HEK293 (cell line): ENCODE measurements at regions not wholly inside any gene's neighbourhood (a gene's known extent, or its start where the extent isn't known, plus 50 kb on each side); places are given as distances from the start of the nearest gene placed in this dataset.
"Not testable (repeated sequence)": the region's sequence is repeated elsewhere in the genome, so short reads cannot be mapped to it uniquely, and the experiment has no call there.

Experiments
- CTCF ChIA-PET: fragments of 350-600 bp; formaldehyde crosslinking; extraction: SDS; loops from one replicate; lab custom pipeline; 2021; ENCODE audit warnings: antibody characterized with exemption; lab: Yijun Ruan, JAX
- POLR2A ChIA-PET: fragments of 300-600 bp; formaldehyde crosslinking; extraction: SDS; loops from one replicate; lab custom pipeline; 2020; ENCODE audit warnings: antibody characterized with exemption, inconsistent platforms; lab: Yijun Ruan, JAX
- H3K27ac ChIP-seq: fragments of 200-500 bp; sonication (Bioruptor generic); 2 replicates; pipeline ENCODE4 v1.5.1; 2014; ENCODE audit warnings: low read depth, low read length, control low read depth, inconsistent platforms; ENCODE audit errors: extremely low read depth
- H3K36me3 ChIP-seq, 2 experiments: fragments of 200-500 bp in 1 of 2; sonication (Bioruptor generic) in 1 of 2; 1 replicate in 1 of 2; 2 replicates in 1 of 2; pipeline ENCODE4 v1.5.1; 2014 to 2017; ENCODE audit warnings: inconsistent platforms in 2 of 2, low read length in 2 of 2; ENCODE audit not compliant: control insufficient read depth in 2 of 2, insufficient read depth in 1 of 2
- H3K4me1 ChIP-seq: fragments of 200-500 bp; sonication (Bioruptor generic); 2 replicates; pipeline ENCODE4 v1.5.1; 2014; ENCODE audit warnings: mild to moderate bottlenecking, low read length, inconsistent platforms; ENCODE audit not compliant: control insufficient read depth, insufficient read depth
- H3K4me3 ChIP-seq: 2 replicates; pipeline ENCODE4 v1.5.1; 2011; ENCODE audit warnings: low read depth, mild to moderate bottlenecking, control low read depth, low read length, moderate library complexity
- H3K9me3 ChIP-seq: fragments of 200-500 bp; sonication (Bioruptor generic); 2 replicates; pipeline ENCODE4 v1.5.1; 2014; ENCODE audit warnings: low read depth, low read length, inconsistent platforms; ENCODE audit not compliant: control insufficient read depth, insufficient read depth
- EGR2 ChIP-seq: fragments of 450-650 bp; formaldehyde crosslinking; IDR thresholded peaks from 2 replicates; pipeline ENCODE4 v1.5.1; 2016; ENCODE audit warnings: low read depth, missing biosample characterization, missing genetic modification characterization
- GLIS1 ChIP-seq: fragments of 450-650 bp; formaldehyde crosslinking; IDR thresholded peaks from 2 replicates; pipeline ENCODE4 v1.5.1; 2016; ENCODE audit warnings: missing biosample characterization, missing genetic modification characterization
- GLIS2 ChIP-seq: fragments of 450-650 bp; formaldehyde crosslinking; IDR thresholded peaks from 2 replicates; pipeline ENCODE4 v1.5.1; 2016; ENCODE audit warnings: missing biosample characterization, missing genetic modification characterization
- MZF1 ChIP-seq: fragments of 450-650 bp; formaldehyde crosslinking; IDR thresholded peaks from 2 replicates; pipeline ENCODE4 v1.5.1; 2017; ENCODE audit warnings: missing biosample characterization, missing genetic modification characterization, borderline replicate concordance
- REPIN1 ChIP-seq: fragments of 450-650 bp; formaldehyde crosslinking; IDR thresholded peaks from 2 replicates; pipeline ENCODE4 v1.5.1; 2017; ENCODE audit warnings: missing biosample characterization, missing genetic modification characterization, low read depth
- TCF7L2 ChIP-seq: IDR thresholded peaks from 2 replicates; pipeline ENCODE4 v1.6.1; 2011; ENCODE audit warnings: low read depth, mild to moderate bottlenecking, inconsistent platforms, low read length, moderate library complexity, borderline replicate concordance
- ZBTB1 ChIP-seq: fragments of 450-650 bp; formaldehyde crosslinking; IDR thresholded peaks from 2 replicates; pipeline ENCODE4 v1.5.1; 2016; ENCODE audit warnings: missing biosample characterization, missing genetic modification characterization
- ZNF132 ChIP-seq: fragments of 450-650 bp; formaldehyde crosslinking; IDR thresholded peaks from 2 replicates; pipeline ENCODE4 v1.5.1; 2017; ENCODE audit warnings: missing biosample characterization, missing genetic modification characterization, borderline replicate concordance
- ZNF23 ChIP-seq: fragments of 450-650 bp; formaldehyde crosslinking; IDR thresholded peaks from 2 replicates; pipeline ENCODE4 v1.5.1; 2016; ENCODE audit warnings: missing biosample characterization, missing genetic modification characterization, borderline replicate concordance
- ZNF248 ChIP-seq: fragments of 450-650 bp; formaldehyde crosslinking; IDR thresholded peaks from 2 replicates; pipeline ENCODE4 v1.5.1; 2017; ENCODE audit warnings: missing biosample characterization, missing genetic modification characterization
- ZNF473 ChIP-seq: fragments of 450-650 bp; formaldehyde crosslinking; IDR thresholded peaks from 2 replicates; pipeline ENCODE4 v1.5.1; 2017; ENCODE audit warnings: missing biosample characterization, missing genetic modification characterization
- ZNF501 ChIP-seq: fragments of 450-650 bp; formaldehyde crosslinking; IDR thresholded peaks from 2 replicates; pipeline ENCODE4 v1.5.1; 2016; ENCODE audit warnings: missing biosample characterization, missing genetic modification characterization
- ZNF518A ChIP-seq: fragments of 450-650 bp; formaldehyde crosslinking; conservative IDR thresholded peaks from 2 replicates; pipeline ENCODE4 v1.5.1; 2016; ENCODE audit warnings: low read depth, missing biosample characterization, missing genetic modification characterization
- ZNF530 ChIP-seq: fragments of 450-650 bp; formaldehyde crosslinking; IDR thresholded peaks from 2 replicates; pipeline ENCODE4 v1.5.1; 2016; ENCODE audit warnings: low read depth, missing biosample characterization, missing genetic modification characterization
- ZNF571 ChIP-seq: fragments of 450-650 bp; formaldehyde crosslinking; IDR thresholded peaks from 2 replicates; pipeline ENCODE4 v1.5.0; 2017; ENCODE audit warnings: missing biosample characterization, missing genetic modification characterization
- ZNF596 ChIP-seq: fragments of 450-650 bp; IDR thresholded peaks from 2 replicates; pipeline ENCODE4 v1.5.0; 2018; ENCODE audit warnings: missing biosample characterization, mild to moderate bottlenecking, missing genetic modification characterization, moderate library complexity
- ZNF701 ChIP-seq: fragments of 450-650 bp; formaldehyde crosslinking; IDR thresholded peaks from 2 replicates; pipeline ENCODE4 v1.5.1; 2016; ENCODE audit warnings: missing biosample characterization, missing genetic modification characterization
- TF ChIP-seq, protein P1 (sequence below): fragments of 450-650 bp; formaldehyde crosslinking; IDR thresholded peaks from 2 replicates; pipeline ENCODE4 v1.5.1; 2016; ENCODE audit warnings: missing biosample characterization, missing genetic modification characterization

- H3K9me3 ChIP-seq, H3K36me3 ChIP-seq, H3K4me1 ChIP-seq, POLR2A ChIA-PET, H3K27ac ChIP-seq, CTCF ChIA-PET, H3K4me3 ChIP-seq: not testable (repeated sequence)
- TF ChIP-seq ZNF596 (tag by site-specific recombination), result peak; percentile 92
Observed at GRCh38 chr5:71343994-71344393, 111.5 kb upstream of the BDP1 start.

DNA sequence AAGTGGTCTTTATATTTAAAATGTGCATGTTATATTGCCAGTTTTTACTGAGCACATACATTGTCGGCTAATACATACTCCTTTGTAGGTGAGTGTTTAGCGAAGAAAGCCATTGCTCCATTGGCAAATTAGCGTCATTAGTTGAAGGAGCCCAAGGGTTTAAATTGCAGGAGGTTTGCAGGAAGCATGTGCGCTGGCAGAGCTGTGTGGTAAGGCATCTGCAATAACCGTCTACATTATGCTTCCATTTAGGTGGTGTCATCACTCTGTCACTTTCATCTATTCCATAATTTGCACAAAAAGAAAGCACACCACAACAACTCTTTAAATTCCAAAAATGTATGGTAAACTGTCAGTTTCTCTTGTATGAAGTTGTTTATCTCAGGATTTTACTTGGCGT is 82.8 kb upstream of the BDP1 start:
- CTCF ChIA-PET, POLR2A ChIA-PET, H3K4me1 ChIP-seq, H3K36me3 ChIP-seq, H3K27ac ChIP-seq, H3K4me3 ChIP-seq, H3K9me3 ChIP-seq: not testable (repeated sequence)

- CTCF ChIA-PET, H3K4me3 ChIP-seq, H3K36me3 ChIP-seq, POLR2A ChIA-PET, H3K9me3 ChIP-seq, H3K27ac ChIP-seq, H3K4me1 ChIP-seq: not testable (repeated sequence)
Observed at GRCh38 chr5:71373054-71373734, 82.3 kb upstream of the BDP1 start.

DNA sequence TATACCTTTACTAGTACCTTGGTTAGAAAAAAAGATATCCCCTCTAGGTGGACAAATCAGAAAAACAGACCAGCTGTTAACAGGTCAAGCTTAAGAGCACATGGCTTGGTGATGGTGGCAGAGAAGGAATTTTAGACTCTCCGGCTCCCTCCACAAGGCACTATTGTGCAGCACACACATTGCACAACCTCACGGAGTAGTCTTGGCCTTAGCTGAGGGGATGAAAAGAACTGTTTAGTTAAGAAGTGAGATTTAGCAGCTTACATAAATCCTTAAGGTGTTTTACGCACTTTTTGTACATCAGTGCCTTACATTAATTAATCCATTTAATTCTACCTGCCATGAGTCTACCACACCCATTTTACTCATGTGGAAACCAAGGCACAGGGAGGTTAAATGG is 71.2 kb upstream of the BDP1 start:
- H3K27ac ChIP-seq, H3K4me1 ChIP-seq, CTCF ChIA-PET, H3K9me3 ChIP-seq, H3K4me3 ChIP-seq, H3K36me3 ChIP-seq: not testable (repeated sequence)
- POLR2A ChIA-PET, result interaction anchor here (0.7 kb wide), 1 partner anchor 9 kb away, joined by 3 read pairs; no protein-coding TSS in a partner anchor

DNA sequence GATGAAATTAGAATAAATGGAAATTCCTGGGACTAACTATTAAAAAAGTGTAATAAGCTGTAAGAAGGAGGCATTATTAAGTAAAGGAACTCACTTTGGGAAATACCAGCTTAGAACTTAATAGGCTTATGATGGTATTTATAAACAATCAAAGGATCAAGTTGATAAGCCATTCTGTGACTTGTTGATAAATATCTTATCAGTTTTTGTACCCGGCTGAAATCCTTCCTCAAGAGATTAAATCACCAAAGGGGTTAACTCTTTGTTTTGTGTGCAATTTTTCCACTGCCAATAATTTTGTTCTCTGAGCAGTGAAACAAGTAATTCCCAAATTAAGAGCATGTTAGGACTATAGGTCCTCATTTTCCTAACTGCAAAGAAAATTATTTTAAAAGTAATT is 70.7 kb upstream of the BDP1 start:
- ChIA-PET CTCF (no interaction called here), POLR2A (interaction anchor here (0.7 kb wide), 1 partner anchor 9 kb away, joined by 3 read pairs; no protein-coding TSS in a partner anchor)
- Histone ChIP-seq H3K4me3 (no peak overlapping the region), H3K9me3 (no peaks in the 10 kb centered on the region), H3K4me1 (no peaks in the 10 kb centered on the region; the same call in 1 of the 2 replicates), H3K36me3 (no peaks in the 10 kb centered on the region), H3K27ac (no peak overlapping the region)
- TF ChIP-seq ZNF518A (tag by site-specific recombination) (no peak), ZNF23 (tag by site-specific recombination) (no peak), REPIN1 (no peak), ZBTB1 (no peak), ZNF571 (tag by site-specific recombination) (no peak), EGR2 (tag by site-specific recombination) (no peak), ZNF132 (tag by site-specific recombination) (no peak), MZF1 (no peak), GLIS2 (no peak), ZNF248 (tag by site-specific recombination) (no peak), TCF7L2 (no peak), ZNF701 (tag by site-specific recombination) (no peak), ZNF473 (tag by site-specific recombination) (no peak), ZNF530 (tag by site-specific recombination) (no peak), GLIS1 (tag by site-specific recombination) (no peak), ZNF501 (tag by site-specific recombination) (no peak)
- TF ChIP-seq, protein P1, sequence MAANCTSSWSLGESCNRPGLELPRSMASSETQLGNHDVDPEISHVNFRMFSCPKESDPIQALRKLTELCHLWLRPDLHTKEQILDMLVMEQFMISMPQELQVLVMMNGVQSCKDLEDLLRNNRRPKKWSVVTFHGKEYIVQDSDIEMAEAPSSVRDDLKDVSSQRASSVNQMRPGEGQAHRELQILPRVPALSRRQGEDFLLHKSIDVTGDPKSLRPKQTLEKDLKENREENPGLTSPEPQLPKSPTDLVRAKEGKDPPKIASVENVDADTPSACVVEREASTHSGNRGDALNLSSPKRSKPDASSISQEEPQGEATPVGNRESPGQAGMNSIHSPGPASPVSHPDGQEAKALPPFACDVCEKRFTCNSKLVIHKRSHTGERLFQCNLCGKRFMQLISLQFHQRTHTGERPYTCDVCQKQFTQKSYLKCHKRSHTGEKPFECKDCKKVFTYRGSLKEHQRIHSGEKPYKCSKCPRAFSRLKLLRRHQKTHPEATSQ (tag by site-specific recombination), result no peak
- TF ChIP-seq, all 188 proteins: peak for 0
